ENCODE measurements at regions not wholly inside any gene's neighbourhood (a gene's known extent, or its start where the extent isn't known, plus 50 kb on each side); places are given as distances from the start of the nearest gene placed in this dataset.

DNA sequence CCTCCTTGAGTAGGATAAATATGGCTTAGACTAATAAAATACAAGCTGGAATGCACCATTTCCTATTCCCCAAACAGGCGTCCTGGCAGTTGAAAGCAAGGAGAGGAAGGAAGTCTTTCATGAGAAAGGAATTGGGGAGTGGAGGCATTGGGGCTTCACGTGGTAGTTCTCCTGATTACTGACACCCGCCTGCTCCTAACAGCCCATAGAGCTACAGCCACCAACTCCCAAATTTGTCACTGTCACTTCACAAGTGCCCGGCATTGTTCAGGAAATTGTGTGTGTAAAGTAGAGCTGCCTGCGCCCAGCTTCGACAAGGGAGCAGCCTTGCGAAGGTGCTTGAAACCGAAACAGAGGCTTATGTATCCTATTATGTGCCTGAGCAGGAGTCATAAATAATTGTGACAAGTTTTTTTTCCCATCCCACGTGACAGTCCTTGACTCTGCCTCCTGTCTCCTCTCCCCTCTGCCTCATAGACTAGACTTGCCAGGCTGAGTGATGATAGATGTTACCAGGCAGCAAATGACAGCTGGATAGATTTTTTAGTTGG lies 301.7 kb upstream of the ZFP64 start:
- DNase-seq (ENCODE audit: low read depth, low spot score) = peak; percentile 13

DNA sequence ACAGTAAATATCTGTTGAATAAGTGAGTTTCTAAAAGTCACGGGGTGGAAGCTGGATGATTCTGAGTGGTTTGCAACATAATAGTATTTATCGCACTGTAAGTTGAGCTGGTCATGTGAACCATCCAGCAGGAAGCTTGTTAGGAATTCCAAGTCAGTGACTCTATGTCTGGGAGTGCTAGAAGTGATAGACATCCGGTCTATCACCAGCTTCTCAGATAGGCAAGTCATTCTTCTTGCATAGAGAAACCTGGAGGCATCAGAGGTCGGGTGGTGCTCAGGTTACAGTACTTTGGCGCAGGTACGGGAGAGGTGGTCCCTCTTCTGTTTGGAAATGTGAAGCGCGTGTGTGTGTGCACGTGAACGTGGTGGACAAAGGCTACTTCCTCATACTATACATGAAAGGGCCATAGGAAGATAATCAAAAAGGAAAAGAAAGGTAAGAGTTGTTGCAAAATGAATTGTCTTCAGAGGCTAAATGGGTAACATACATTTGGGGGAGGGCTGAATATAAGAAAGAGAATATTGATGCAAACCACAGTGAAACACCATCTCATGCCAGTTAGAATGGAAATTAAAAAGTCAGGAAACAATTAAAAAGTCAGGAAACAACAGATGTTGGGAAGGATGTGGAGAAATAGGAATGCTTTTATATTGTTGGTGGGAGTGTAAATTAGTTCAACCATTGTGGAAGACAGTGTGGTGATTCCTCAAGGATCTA lies 299.3 kb upstream of the ZFP64 start:
- DNase-seq (ENCODE audit: low read depth, low spot score) = peak; percentile 78

DNA sequence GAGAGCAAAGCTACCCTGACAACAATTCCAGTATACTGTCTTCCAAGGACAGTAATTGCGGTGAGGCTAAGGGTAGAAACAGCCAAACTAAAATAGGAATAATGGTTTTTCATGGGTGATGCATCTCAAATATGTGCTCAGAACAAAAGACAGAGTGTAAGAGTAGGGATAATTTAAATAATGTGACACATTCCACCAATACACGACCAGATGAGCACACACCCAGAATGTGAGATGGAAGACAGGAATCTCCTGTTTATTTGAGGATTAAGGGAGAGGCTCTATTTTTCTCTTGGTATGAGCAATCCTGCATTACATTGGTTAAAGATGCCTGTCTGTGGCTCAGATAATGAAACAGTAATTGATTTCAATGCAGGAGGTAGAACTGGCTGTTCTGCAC lies 292.9 kb upstream of the ZFP64 start:
- DNase-seq (ENCODE audit: low read depth, low spot score) = peak; percentile 61

DNA sequence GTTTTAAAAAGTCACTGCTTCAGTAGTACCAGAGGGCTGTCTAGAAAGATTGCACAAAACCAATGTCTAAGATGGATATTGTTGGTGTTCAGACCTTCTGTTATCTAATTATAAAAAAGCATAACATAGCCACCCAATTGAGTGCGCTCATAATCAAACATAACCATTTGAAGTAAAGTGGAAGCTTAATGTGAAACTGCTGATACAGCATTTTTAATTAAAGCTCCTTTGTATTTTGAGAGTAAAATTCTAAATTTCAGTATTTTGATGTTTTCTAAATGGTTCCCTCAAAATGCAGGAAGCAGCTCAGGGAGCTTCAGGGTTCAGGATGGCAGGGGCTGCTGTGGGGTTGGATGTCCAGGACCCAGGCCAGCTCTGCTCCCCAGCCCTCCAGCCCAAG lies 291.8 kb upstream of the ZFP64 start:
- DNase-seq (ENCODE audit: low read depth, low spot score) = no peak

DNA sequence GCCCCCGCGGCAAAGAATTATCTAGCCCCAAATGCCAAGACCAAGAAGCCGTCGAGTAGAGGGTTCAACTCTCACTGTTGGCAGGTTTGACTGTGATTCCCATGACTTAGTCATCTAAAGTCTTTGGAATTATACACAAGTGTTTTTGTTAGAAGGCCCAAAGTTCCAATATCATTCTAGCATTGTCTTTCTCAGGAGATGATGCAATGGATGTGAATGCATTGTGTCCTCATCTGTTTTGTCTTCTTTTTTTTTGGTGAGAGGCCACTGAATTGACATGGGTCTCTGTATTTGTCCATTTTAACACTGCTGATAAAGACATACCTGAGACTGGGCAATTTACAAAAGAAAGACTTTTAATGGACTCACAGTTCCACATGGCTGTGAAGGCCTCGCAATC lies 290.5 kb upstream of the ZFP64 start:
- DNase-seq (ENCODE audit: low read depth, low spot score) = no peak

DNA sequence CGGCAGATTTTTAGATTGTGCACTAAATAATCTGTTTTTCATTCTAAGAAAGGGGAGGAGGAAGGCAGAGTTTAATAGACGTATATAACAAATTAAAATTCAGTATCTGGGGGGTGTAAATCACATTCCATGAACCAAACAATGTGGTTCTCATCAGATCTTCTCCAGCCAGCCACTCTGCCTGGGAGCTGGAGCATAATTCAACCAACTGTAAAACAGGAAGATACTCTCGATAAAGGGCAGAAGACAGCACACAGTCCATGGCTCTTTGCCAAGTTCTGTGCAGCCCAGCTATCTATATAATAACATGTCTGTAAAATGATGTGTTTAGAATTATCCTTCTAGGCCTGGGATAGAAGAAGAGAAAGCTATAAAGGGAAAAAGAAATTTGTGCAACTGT lies 289.9 kb upstream of the ZFP64 start:
- no peak for DNase-seq (ENCODE audit: low read depth, low spot score)

DNA sequence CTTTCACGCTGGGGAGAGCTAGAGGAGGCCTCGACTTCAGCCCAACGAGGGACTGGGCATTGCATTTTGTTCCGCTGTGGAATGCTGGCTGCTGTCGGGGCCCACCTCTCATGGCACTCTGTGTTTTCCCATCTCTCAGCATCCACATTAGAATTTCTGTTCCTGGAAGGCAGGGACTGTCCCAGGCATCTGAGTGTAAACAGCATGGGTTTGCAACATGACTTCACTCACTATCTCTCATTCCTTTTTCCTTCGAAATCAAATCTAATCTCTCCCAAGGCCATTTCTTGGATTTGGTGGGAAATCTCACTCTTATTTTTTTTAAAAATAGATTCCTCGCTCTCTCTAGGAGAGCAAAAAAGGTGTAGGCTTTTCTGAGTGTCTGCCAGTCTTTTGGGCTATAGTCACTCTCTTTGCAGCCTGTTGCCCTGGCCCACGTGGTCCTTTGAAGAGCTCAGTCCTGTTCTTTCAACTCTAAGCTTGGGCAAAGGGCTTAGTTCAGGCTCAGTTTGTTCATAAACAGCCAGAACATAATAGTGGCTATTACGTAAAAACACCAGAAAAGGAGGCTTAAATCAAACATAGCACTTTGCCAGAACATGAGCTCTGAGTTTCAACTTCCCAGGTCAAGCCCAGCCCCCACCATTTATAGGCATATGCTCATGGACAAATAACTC lies 284.6 kb upstream of the ZFP64 start:
- DNase-seq (ENCODE audit: low read depth, low spot score) = no peak

DNA sequence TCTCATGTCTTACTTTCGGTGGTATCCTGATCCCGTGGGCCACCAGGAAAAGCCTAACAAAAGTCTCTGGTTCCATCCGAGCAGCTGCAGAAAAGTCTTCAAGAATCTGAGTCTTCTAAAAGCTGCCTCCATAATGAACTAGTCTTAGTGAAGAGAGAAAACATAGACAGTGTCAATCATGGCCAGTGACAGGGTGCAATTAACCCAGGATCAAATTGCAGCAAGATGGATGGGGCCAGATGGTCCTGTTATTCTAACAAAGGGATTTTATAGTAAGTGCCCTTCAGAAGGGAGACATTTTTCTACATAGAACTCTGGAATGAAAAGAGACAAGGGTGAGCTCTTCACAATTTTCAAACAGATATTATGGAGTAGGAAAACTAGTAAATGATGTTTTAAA lies 281.6 kb upstream of the ZFP64 start:
- DNase-seq (ENCODE audit: low read depth, low spot score) = no peak

DNA sequence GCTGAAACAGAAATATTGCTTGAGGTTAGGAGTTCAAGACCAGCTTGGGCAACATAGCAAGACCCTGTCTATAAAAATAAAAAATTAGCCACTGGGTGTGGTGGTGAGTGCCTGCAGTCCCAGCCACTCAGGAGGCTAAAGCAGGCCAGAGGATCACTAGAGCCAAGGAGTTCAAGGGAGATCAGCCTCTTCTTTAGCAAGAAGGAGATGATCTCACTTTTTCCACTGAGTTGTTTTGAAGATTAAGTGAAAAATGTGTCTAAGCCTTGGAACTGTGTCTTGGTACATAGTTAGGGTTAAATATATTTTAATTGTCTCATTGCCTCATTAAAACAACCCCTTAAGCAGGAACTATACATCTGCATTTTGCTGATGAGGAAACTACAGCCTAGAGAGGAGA lies 279.0 kb upstream of the ZFP64 start:
- no peak for DNase-seq (ENCODE audit: low read depth, low spot score)

DNA sequence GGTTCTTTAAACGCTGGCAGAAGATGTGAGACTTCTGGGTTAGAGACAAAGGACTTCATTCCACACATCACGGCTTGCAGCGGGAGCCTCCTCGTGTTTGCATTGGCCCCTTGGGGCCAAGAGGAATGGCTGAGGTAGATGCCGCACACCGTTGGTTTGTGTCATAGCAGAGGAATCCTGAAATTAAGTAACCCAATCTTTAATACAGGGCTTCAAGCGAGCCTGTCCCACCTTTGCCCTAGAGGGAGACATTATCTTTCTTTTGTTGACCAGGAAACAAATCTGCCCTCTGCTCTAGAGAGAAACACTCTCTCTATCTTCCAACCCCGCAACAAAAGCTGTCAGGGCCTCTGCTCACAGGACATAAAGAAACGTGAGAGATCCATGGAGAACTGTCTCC lies 277.5 kb upstream of the ZFP64 start:
- no peak for DNase-seq (ENCODE audit: low read depth, low spot score)

DNA sequence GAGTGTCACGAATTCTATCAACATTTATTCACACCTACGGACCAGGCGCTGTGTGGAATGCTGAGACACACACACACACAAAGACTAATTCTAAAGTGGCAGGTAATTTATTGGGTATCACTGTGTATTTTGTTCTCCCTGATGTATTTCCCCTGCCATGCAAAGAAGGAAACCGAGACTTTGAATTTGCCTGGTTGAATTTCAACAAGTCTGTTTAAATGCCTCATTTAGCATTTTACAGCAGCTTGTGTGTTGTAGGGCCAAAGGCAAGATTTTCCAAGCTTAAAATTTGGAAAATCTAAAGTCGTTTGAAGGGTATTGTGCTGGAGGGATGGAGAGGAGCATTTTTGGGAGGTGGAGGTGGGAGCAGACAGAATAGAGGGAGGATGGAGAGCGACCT lies 274.4 kb upstream of the ZFP64 start:
- no peak for DNase-seq (ENCODE audit: low read depth, low spot score)

DNA sequence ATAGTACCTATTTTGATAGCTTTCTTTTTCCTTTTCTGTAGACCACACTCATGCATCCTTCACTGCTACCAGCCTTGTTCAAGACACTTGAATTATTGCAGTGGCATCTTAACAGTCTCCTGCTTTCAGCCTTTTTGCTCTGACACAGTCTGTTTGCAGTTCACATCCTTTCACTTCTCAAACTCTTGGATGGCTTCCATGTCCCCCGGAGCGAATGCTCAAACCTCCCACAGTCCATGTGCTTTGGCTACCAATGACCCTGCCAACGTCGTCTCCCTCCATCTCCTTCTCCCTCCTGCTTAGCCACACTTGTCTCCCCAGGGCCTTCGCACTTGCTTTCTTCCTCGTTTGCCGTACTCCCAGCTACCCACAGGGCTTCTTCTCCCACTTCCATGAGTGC lies 270.0 kb upstream of the ZFP64 start:
- DNase-seq (ENCODE audit: low read depth, low spot score) = peak; percentile 54

DNA sequence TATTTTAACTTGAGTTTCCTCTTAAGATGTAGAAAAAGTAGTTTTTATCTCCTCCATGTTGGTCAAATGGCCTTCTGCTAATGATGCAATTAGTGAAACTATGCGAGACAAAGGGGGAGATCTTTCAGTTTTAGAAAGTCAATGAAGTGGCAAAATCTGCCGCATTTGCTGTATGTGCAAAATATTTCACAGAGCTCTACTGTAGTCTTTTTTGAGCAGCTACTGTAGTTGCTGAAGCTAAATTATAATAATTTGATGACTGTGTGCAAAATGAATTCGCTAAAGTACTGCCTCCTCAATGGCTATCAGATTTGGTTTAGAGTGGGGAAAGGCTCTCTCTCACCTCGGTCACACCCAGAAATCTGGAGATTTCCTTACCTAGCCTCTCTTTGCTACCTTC lies 267.6 kb upstream of the ZFP64 start:
- DNase-seq (ENCODE audit: low read depth, low spot score) = no peak

DNA sequence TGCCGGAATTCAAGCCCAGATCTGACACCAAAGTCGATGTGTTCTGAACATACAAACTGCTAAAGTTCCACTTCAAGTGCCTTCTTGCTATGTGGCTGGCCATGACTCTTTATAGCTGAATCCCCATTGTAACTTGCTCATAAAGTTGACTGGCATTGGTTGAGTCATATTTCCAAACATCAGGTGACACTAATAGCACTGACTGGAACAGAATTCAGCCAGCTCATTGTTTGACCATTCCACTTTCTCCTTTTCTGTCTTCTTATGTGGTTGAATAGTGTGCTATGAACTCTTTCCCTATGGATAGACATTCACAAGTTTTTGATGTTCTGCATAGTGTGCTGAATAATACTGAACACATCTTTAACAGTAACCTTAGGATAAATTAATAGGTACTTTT lies 266.2 kb upstream of the ZFP64 start:
- DNase-seq (ENCODE audit: low read depth, low spot score) = peak; percentile 20

DNA sequence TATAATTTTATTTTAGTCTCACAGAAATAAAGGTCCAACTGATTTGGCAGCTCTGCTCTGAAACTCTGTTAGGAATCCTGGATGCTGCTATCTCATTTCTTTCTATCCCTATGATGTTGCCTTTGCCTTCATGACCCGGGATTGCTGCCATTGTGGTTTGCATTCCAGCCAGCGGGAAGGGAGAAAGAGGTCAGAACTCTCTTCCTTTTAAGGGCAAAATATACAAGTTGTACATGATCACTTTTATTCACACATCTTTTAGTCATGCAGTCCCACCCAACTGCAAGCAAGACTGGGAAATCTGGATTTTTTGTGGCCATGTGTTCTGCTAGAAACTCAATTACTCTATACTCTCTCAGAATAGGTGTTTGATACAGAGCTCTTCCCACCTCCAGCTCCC lies 263.1 kb upstream of the ZFP64 start:
- DNase-seq (ENCODE audit: low read depth, low spot score) = peak; percentile 71

DNA sequence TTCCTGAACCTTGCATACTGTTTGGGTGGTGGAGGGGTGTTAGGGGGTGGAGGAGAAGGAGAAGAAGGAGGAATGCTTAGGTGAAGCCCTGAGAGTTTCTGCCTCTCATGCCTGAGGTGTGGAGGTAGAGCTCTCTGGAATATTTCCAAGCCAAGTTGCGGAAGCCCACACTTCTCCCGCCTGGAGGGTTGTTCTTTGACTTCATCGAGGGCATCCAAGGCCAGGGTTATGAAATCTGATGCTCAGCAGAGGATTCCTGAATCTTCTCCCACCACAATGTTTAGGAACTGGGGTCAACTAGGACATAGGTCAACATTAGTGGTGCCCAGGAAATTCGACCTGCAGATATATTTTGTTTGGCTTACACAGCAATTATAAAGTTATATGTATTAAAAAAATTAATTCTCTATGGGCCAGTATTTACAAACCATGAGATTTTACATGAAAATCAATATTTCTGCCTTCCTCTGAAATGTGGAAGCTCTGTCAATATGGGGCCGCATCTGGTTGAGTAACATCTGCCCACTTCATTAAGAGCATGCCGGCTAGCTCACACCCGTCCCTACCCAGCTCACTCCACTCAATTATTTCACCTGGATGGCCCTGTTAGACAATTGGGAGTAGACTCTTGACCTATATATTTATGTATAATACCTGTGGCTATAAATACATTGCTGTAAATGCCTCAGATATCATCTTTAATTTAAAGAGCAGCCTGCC lies 257.1 kb upstream of the ZFP64 start:
- DNase-seq (ENCODE audit: low read depth, low spot score) = no peak

DNA sequence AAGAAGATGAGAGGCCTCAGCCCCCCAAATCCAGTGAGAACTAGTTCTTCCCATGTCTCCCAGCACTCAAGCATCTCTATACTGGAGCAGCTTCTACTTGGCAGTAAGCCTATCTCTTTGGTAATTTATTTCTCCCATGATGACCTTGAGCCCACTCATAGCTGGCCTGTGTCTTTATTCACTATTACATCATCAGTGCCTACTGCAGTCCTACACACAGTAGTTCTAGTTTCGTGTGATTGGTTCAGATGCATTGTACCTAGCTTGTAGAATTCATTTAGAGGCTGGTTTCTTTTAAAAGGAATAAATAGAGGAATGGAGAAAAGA lies 255.6 kb upstream of the ZFP64 start:
- no peak for DNase-seq (ENCODE audit: low read depth, low spot score)

DNA sequence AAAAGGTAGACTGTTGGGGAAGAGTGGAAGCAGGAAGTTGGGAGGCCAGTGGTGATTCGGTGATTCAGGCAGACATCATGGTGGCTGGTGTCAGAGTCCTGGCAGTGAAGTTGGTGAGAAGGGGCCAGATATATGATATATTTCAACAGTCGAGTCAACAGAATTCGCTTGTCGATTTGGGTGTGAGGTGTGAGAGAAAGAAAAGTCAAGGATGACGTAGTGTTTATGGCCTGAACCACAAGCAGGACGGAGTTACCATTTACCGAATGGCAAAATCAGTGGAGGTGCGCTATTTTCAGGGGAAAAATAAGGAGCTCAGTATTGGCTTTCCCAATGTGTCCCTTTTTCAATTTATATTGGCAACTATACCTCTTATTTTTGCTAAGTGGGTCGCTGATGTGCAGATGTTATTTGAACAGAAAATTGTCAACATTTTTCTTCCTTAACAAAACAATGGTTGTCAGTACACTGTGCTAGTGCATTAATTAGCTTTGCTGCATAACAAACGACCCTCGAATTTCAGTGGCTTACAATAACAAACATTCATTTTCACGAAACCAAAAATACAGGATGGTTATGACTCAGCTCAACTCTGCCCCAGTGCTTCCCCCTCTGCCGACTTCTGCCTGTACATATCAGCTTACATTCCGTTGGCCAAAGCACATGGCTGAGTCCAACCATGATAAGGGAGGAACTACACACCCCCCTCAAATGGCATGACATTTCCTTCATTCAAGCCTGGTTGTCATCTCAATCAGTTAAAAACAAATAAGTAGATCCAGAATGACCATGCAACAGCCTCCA lies 255.0 kb upstream of the ZFP64 start:
- DNase-seq (ENCODE audit: low read depth, low spot score) = peak; percentile 47

DNA sequence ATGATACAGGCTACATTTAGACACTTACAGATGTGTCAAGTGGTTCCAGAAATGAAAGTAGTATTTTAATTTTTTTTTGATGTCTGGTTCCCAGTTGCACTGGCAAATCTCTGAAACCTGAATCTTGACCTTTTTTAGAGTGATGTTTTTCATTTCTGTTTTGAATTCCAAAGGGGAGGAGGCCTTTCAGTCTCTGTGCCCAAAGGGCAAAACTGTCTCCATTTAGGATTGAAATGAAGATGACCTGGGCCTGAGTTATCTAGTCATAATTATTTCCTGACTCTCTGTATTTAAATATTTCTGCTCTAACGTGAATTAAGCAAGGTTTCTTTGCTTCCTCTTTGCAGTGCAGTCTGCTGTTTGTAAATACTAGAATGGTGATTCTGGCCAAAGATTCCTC lies 252.9 kb upstream of the ZFP64 start:
- no peak for DNase-seq (ENCODE audit: low read depth, low spot score)

DNA sequence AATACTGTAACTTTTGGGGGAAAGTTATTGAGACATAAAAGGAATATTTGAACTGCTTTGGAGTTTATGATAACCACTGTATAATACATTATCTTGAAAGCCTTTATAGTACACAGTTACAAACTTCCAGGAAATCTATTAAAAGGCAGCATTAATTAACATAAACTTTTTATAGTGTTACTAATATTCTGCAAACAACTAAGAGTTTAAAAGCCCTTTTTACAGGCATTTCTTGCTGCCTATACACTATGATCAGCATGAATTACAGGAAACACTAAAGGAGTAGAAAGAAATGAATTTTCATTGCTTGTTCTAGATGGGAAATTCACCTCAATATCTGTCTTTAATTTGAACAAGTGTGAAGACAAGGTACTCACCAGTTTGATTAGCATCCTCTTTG lies 252.3 kb upstream of the ZFP64 start:
- no peak for DNase-seq (ENCODE audit: low read depth, low spot score)

DNA sequence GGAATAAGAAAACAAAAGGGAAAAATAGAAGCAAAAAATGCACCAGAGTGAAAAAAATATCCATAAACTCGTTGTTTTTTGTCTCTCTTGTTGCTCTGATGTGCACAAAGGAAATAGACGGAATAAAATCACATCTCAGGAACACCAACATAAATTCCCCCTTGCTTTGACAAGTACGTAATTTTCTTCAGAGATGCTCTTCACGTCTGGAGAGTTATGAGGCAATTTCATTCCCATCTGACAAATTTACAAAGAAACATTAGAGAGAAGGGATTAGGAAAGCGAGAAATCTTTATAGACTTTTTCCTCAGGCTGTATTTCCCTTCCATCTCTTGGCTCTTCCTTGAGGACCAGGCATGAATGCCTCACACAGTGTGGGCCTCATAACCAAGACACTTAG lies 250.1 kb upstream of the ZFP64 start:
- no peak for DNase-seq (ENCODE audit: low read depth, low spot score)

DNA sequence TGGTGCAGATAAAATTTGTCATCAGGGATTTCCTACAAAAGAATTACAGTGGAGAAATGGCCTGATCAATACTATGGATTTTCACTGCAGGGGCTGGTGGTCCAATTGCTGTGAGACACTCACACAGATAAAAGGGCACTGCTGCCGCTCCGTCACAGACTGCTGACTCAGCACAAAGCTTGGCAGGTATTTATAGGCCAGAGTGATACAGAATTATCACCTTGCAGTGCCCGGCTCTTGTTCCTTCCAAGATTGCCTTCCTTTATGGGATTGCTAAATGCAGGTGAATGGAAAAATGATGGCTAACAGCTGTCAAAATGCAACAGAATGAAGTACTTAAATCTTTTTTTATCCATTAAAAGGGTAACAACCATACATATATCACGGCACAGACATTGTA lies 247.8 kb upstream of the ZFP64 start:
- no peak for DNase-seq (ENCODE audit: low read depth, low spot score)

Data from astrocyte of the hippocampus (primary cell).